NCI-H69 (cell line): ENCODE measurements at regions not wholly inside any gene's neighbourhood (a gene's known extent, or its start where the extent isn't known, plus 50 kb on each side); places are given as distances from the start of the nearest gene placed in this dataset.
"Not testable (repeated sequence)": the region's sequence is repeated elsewhere in the genome, so short reads cannot be mapped to it uniquely, and the experiment has no call there.

Experiments
- DNase-seq: peaks from one replicate; lab custom pipeline; 2025; lab: John Stamatoyannopoulos, UW

- no peak for DNase-seq
Measured at GRCh38 chr2:175829741-175830140, 172.3 kb downstream of the LNPK start.

- DNase-seq: no peak
Measured at GRCh38 chr2:175827856-175828255, 174.2 kb downstream of the LNPK start.

DNA sequence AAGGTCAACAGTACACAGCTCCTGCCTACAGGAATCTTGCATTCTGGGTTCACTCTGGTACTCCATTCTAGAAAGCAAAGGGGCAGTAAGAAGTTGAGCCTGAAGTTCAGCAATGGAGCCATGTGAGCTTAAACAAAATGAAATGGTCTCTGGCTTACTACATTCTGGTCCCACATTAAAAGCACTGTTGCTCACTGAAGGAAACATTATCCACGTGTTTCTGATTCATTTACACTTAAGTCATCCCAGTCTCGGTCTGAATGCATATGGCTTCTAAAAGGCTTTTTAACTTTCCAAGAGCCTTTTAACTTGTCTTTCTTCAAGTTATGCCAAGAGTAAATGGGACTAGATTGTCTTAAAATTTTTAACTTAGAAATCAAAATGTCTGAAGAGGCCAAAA is 177.8 kb downstream of the LNPK start:
- no peak for DNase-seq

GRCh38 chr2:175823707-175824073 is 178.4 kb downstream of the LNPK start:
- no peak for DNase-seq

DNA sequence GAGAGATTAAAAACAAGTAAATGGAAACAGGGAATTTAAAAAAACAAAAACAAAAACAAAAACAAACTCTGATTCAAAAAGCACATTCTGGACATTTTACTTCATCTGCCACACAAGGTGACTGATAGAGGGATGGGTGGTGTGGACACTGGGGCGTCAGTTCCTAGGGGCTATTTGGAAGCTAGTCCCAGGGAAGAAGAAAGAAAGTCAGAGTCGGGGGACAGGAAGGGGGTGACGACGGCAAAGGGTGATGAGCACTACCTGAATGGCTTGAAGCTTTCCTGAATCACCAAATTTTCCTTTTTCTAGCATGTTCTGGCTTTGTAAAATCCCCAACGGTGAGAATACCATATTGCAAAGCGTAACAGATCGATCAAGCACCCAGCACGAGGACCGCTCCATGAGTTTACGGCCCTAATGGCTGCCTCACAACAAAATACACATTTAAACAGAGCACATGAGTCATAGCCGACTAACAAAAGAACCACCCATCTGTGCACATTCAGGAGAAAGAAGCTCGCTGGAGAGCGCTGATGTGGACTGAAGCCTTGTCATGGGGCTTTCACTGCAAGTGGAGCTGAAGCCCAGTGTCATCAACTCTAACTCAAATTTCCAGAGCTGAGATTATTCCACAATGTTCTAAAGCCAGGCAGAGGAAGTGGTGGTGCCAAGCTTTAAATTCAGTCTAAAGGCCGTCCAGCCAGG is 178.9 kb downstream of the LNPK start:
- peak; percentile 17 for DNase-seq

- DNase-seq: no peak
Measured at GRCh38 chr2:175817221-175817620, 184.8 kb downstream of the LNPK start.

DNA sequence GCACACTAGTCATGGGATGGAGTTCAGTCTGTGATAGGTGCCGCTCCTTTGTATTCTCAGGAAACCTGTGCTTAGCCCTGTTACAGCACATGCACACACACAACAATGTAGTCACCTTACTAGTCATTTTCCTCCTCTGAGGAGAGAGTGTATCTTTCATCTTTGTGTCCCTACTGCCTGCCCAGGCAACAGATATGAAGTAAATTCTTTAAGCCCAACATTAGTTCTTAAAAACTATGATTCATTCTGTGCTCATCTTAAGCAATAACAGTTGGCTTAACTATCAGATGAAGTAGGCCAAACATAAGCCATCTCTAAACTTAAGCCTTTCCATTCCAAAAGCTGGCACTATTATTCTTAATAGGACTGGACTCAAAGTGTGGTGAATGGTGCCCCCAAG is 186.5 kb downstream of the LNPK start:
- DNase-seq: no peak

DNA sequence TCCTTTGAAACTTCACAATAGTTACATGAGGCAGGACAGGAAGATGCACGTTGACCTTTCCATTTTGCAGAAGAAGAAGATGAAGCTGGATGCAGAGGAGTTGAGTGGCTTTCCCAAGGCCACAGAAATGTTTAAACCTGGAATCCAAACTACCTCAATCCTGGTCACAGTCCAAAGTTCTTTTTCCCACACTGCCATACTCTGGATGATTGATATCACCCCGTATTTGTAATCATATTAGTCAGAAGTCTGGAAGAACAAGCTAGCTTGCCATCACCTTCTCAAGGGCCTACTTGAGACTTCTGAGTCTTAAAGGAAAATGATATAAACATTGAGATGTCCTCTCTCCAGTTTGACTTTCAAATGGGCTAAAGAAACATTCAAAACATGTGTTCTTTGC is 190.1 kb downstream of the LNPK start:
- no peak for DNase-seq

- DNase-seq: no peak
Measured at GRCh38 chr2:175808858-175809257, 193.2 kb downstream of the LNPK start.

GRCh38 chr2:175808078-175808477 is 194.0 kb downstream of the LNPK start:
- DNase-seq: no peak

- DNase-seq: no peak
Measured at GRCh38 chr2:175807031-175807873, 194.8 kb downstream of the LNPK start.

DNA sequence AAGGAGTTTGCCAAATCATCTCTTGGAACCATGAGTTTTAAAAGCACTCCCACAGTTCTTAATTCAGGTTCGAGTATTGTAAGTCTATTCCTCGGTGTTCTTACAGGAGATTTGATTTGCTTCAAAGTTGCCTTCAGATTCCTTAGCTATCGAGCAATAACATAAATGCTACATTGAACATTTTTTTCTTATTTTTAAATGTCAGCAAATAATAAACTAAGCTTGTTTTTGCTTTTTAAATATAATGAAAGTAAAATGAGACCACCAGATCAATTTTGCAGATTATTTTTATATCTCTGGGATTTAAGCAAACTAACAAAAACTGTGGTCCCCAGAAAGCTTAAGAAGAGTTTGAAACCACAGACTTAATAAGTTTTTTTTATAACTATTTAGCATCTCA is 195.5 kb downstream of the LNPK start:
- DNase-seq: no peak

DNA sequence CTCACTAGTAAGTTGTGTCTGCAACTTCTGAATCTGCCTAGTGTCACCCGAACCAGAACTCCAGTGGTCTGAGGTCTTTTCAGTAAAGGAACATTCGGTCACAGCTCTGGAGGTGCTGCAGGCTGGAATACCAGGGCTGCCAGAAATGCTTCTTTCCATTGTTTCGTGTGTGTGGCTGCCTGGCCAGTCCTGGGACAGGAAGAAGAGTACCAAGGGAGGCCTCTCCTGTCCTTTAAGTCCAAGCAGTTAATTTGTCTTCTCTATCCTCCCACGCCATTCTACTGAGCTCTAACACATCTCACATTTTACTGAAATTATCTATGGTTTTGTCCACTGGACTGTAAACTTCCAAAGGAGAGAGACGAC is 196.0 kb downstream of the LNPK start:
- DNase-seq: no peak

DNA sequence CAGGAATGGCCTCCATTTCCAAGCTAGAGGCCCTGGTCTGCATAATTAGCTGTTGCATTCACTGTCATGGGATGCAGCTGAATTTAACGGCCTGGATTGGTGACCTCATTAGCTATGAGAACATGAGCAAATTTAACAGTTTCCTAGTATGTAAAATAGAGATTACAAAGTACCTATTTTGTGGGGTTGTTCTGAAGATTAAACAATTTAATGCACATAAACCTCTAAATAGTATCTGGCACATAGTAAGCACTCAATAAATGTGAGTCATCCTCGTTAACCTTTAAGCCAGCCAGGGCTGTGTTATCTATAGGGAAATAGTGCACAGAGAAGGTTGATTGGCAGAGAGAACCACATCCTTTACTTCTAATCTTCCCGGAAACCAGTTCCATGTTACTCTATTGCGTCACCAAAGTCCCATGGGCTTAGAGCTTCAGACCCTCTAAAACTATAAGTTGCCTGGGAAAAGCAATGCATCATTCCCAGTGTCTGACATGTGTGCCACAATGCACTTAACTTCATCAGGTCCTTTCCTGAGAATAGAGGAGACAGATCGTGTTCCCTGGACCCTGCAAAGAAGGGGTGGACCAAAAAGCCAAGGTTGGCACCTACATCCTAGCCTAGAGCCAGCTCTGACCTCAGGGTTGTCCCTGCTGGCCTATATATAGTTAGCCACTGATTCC is 196.5 kb downstream of the LNPK start:
- DNase-seq: no peak

DNA sequence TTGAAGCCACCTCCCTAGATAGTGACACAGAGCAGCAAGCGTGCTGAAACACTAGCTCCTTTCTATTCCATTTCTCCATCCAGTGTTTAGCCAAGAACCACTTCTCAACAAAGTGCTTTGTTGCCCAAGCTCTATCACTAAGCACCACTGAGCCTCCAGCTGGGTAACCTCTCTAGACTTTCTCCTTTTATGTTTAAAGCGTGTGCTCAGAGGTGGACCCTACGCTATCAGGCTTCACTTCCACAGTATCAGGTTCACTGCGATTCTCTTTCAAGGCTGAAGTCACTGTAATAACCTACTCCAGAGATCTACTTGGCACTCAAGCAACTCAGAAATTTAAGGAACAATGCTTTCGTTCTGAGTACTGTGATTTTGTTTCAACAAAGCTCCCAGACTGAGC is 197.9 kb downstream of the LNPK start:
- no peak for DNase-seq

DNA sequence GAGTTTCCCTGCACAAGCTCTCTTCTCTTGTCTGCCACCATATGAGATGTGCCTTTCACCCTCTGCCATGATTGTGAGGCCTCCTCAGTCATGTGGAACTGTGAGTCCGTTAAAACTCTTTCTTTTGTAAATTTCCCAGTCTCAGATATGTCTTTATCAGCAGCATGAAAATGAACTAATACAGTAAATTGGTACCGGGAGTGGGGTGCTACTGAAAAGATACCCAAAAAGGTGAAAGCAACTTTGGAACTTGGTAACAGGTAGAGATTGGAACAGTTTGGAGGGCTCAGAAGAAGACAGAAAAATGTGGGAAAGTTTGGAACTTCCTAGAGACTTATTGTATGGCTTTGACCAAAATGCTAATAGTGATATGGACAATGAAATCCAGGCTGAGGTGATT is 205.6 kb downstream of the LNPK start:
- DNase-seq: not testable (repeated sequence)

DNA sequence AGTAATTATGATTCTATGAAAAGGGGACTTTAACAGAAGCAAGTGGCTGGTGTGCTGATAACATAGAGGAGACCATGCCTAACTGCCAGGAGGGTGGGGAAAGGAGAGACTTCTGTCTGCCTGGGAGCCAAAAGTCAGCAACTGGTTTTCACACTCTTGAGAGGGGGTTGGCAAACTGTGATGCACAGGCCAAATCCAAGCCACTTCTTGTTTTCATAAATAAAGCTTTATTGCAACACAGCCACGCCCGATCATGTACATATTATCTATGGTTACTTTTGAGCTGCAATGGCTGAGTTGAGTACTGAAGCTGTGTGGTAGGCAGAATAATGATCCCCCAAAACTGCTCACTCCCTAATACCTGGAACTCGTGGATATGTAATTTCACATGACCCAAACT is 208.4 kb downstream of the LNPK start:
- DNase-seq: no peak

GRCh38 chr2:175792881-175793280 is 209.2 kb downstream of the LNPK start:
- no peak for DNase-seq

DNA sequence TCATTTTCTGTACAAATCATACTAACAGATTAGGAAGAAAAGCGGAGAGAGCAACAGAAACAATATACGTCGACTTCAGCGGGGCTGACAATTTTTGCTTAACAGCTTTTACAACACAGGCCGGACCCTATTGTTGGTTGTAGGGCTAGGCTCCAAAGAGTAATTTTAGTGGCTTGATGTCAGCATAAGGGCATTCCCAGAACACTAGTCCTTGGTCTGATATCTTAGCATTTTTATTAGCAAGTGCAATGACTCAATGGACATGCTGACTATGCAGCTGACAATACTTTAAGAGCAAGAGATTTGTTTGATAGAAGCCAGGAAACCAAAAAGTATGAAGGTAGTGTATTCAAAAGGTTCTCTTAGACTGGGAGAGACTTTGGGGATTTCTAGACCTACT is 209.9 kb downstream of the LNPK start:
- no peak for DNase-seq

GRCh38 chr2:175786471-175787124 is 215.5 kb downstream of the LNPK start:
- DNase-seq: peak; percentile 40

DNA sequence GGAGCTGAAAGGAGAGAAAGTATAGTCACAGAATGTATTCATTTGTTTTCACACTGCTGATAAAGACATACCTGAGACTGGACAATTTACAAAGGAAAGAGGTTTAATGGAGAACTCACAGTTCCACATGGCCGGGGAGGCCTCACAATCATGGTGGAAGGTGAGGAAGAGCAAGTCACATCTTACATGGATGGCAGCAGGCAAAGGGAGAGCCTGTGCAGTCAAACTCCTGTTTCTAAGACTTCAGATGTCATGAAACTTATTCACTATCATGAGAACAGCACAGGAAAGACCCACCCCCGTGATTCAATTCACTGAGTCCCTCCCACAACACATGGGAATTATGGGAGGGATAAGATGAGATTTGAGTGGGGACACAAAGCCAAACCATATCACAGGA is 224.7 kb downstream of the LNPK start:
- DNase-seq: not testable (repeated sequence)

- DNase-seq: no peak
Measured at GRCh38 chr2:175769200-175769599, 232.9 kb downstream of the LNPK start.

DNA sequence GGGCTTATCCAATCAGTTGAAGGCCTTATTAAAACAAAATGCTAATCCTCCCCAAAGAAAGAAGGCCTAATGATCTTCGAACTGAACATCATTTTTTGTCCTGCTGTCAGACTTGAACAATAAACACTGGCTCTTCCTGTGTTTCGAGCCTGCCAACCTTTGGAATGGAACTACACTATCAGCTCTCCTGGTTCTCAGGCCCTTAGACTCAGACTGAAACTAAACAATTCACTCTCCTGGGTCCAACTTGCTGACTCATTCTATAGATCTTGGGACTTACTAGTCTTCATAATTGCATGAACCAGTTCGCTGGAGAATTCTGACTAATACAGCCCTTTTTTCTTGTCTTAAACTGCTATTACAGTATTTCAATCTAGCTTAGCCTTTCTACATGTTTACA is 235.2 kb downstream of the LNPK start:
- no peak for DNase-seq
